ENCODE measurements at regions not wholly inside any gene's neighbourhood (a gene's known extent, or its start where the extent isn't known, plus 50 kb on each side); places are given as distances from the start of the nearest gene placed in this dataset.

GRCh38 chr7:21361413-21362125 lies 66.3 kb upstream of the SP4 start:
- no peak for DNase-seq (ENCODE audit: low spot score)

DNA sequence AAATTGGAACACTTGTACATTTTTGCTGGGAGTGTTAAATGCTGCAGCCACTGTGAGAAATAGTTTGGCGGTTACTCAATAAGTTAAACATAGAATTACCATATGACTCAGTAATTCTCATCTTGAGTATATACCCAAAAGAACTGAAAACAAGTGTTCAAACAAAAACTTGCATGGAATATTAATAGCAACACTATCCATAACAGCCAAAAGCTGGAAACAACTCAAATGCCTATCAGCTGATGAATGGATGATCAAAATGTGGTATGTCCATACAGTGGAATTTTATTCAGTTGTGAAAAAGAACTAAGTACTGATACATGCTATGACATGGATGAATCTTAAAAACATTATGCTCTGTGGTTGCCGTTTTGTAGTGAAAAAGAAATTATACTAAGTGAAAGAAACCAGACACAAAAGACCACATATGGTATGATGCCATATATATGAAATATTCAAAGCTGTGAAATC lies 63.0 kb upstream of the SP4 start:
- DNase-seq (ENCODE audit: low spot score), result no peak

GRCh38 chr7:21365866-21366624 lies 61.8 kb upstream of the SP4 start:
- DNase-seq (ENCODE audit: low spot score), result no peak

- DNase-seq (ENCODE audit: low spot score), result no peak
Observed at GRCh38 chr7:21367081-21367480, 60.8 kb upstream of the SP4 start.

DNA sequence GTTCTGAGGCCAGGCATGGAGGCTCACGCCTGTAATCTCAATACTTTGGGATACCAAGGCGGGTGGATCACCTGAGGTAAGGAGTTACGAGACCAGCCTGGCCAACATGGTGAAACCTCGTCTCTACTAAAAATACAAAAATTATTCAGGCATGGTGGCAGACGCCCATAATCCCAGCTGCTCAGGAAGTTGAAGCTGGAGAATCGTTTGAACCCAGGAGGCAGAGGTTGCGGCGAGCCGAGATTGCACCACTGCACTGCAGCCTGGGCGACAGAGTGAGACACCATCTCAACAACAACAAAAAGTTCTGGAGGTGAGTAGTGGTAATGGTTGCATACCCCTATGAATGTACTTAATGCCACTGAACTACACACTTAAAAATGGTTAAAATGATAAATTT lies 60.3 kb upstream of the SP4 start:
- DNase-seq (ENCODE audit: low spot score), result no peak

DNA sequence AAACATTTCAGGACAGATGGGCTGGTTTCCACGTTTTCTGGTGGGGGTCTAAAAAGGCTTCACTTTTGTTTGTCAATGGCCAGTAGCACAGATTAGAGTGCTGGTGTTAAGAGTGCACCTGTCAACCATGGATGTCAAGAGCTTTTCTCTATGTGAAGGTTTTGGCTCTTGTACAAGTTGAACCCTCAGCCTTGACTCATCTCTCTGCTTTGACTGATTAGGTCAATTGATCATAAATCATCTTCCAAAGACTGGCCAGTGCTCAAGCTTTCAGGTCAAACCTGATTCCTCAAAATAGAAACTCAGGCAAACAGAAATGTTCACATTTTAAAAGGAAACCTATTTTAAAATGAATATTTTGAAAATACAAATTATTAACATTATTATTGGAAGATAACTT lies 59.6 kb upstream of the SP4 start:
- no peak for DNase-seq (ENCODE audit: low spot score)

GRCh38 chr7:21370283-21370982 lies 57.5 kb upstream of the SP4 start:
- DNase-seq (ENCODE audit: low spot score), result no peak

- DNase-seq (ENCODE audit: low spot score), result no peak
Observed at GRCh38 chr7:21371360-21371759, 56.5 kb upstream of the SP4 start.

DNA sequence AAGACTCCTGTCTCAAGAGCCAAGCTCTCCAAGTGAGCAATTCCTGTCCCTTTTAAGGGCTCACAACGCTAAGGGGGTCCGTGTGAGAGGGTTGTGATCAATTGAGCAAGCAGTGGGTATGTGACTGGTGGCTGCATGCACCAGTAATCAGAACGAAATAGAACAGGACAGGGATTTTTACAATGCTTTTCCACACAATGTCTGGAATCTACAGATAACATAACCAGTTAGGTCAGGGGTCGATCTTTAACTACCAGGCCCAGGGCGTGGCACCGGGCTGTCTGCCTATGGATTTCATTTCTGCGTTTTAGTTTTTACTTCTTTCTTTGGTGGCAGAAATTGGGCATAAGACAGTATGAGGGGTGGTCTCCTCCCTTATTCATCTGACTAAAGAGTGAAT lies 54.9 kb upstream of the SP4 start:
- DNase-seq (ENCODE audit: low spot score), result no peak

DNA sequence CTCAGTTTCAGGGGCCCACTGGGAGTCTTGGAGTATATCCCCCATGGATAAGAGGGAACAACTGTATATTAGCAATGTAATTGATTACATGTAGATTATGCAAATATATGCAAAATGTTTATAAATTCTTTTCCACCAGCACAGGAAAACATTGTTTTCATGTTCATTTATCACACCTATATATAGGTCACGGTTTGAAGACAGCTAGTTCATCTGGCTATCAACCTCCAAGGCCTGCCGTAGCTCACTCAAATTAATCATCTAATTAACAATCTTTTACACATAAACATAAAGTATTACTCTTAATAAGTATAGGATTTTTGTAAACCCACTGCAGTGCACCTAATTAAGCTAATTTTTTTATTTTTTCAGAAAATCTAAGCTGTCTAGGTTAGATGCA lies 53.7 kb upstream of the SP4 start:
- no peak for DNase-seq (ENCODE audit: low spot score)

GRCh38 chr7:21377545-21377944 lies 50.3 kb upstream of the SP4 start:
- DNase-seq (ENCODE audit: low spot score), result no peak
